ENCODE measurements at regions not wholly inside any gene's neighbourhood (a gene's known extent, or its start where the extent isn't known, plus 50 kb on each side); places are given as distances from the start of the nearest gene placed in this dataset.

DNA sequence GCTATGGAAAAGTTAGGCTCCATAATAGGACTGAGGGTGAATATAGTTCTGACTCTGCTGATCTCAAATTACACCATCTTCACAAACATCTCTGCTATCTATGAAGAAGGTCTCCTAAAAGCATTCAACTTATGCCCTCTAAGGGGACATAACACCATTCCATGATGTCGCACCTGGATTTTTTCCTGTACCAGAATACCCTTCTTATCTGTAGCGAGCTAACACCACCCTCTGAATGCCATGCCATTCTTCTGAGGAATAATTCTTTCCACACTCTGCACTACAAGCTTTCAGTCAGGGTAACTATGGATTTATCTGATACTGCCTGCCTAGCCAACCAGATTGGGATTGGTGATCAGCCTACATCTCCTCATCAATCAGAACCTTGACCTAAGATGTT lies 203.8 kb downstream of the PTPRC start:
- no TSS peak for BruUV-seq (replicated peaks)
- no peak for DNase-seq (ENCODE audit: low read depth, low spot score)
- CTCF ChIA-PET = interaction anchor here (0.6 to 1.6 kb wide), 2 partner anchors 270 to 374 kb away, joined by 3 to 4 read pairs; no protein-coding TSS in a partner anchor
- no peak overlapping the region for H3K27ac ChIP-seq (ENCODE audit: control insufficient read depth, insufficient read depth)
- no peaks in the 10 kb centered on the region for H3K9me3 ChIP-seq (replicated peaks; ENCODE audit: control insufficient read depth, insufficient read depth, low read length)
- TF ChIP-seq CBFB (IDR thresholded peaks at IDR 0.05; ENCODE audit: low read depth) (no peak), ZNF384 (IDR thresholded peaks at IDR 0.05; ENCODE audit: borderline replicate concordance, low read depth, low read length) (no peak), NR2C1 (IDR thresholded peaks at IDR 0.05) (no peak), MXI1 (IDR thresholded peaks at IDR 0.05; ENCODE audit: low read depth, low read length) (no peak), FOS (IDR thresholded peaks at IDR 0.05; ENCODE audit: borderline replicate concordance, extremely low read depth, insufficient read length) (no peak), YBX1 (IDR thresholded peaks at IDR 0.05) (no peak), NR2C2 (IDR thresholded peaks at IDR 0.05; ENCODE audit: borderline replicate concordance, control insufficient read depth, insufficient read length, low read depth) (no peak), WRNIP1 (IDR thresholded peaks at IDR 0.05; ENCODE audit: borderline replicate concordance, low read depth, low read length) (no peak), NFYB (IDR thresholded peaks at IDR 0.05; ENCODE audit: insufficient read depth, low read depth, low read length) (no peak), MTA2 (IDR thresholded peaks at IDR 0.05; ENCODE audit: low read depth) (no peak), TBL1XR1 (IDR thresholded peaks at IDR 0.05; ENCODE audit: low read depth, low read length) (no peak), STAT1 (conservative IDR thresholded peaks at IDR 0.05) (no peak)
- TF ChIP-seq, protein P1, sequence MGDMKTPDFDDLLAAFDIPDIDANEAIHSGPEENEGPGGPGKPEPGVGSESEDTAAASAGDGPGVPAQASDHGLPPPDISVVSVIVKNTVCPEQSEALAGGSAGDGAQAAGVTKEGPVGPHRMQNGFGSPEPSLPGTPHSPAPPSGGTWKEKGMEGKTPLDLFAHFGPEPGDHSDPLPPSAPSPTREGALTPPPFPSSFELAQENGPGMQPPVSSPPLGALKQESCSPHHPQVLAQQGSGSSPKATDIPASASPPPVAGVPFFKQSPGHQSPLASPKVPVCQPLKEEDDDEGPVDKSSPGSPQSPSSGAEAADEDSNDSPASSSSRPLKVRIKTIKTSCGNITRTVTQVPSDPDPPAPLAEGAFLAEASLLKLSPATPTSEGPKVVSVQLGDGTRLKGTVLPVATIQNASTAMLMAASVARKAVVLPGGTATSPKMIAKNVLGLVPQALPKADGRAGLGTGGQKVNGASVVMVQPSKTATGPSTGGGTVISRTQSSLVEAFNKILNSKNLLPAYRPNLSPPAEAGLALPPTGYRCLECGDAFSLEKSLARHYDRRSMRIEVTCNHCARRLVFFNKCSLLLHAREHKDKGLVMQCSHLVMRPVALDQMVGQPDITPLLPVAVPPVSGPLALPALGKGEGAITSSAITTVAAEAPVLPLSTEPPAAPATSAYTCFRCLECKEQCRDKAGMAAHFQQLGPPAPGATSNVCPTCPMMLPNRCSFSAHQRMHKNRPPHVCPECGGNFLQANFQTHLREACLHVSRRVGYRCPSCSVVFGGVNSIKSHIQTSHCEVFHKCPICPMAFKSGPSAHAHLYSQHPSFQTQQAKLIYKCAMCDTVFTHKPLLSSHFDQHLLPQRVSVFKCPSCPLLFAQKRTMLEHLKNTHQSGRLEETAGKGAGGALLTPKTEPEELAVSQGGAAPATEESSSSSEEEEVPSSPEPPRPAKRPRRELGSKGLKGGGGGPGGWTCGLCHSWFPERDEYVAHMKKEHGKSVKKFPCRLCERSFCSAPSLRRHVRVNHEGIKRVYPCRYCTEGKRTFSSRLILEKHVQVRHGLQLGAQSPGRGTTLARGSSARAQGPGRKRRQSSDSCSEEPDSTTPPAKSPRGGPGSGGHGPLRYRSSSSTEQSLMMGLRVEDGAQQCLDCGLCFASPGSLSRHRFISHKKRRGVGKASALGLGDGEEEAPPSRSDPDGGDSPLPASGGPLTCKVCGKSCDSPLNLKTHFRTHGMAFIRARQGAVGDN (IDR thresholded peaks at IDR 0.05) = no peak
- in situ Hi-C loops (cut with MboI) = no loop called here
- H3K27me3 ChIP-seq (replicated peaks in 1 of 2; ENCODE audit: control insufficient read depth in 2 of 2, insufficient read depth in 2 of 2, low read length in 1 of 2) = no peaks in the 10 kb centered on the region
- H3K4me3 ChIP-seq = no peak overlapping the region
- no peaks in the 10 kb centered on the region for H3K4me1 ChIP-seq (ENCODE audit: control insufficient read depth, insufficient read depth, low read length)
- H4K20me1 ChIP-seq (ENCODE audit: control insufficient read depth, insufficient read depth) = no peaks in the 10 kb centered on the region
- no peak overlapping the region for H3K4me2 ChIP-seq (ENCODE audit: control insufficient read depth, insufficient read depth)
- intact Hi-C loops (cut with micrococcal nuclease; ENCODE audit: unreplicated experiment) = no loop called here
- SMC1A ChIA-PET (ENCODE audit: uncharacterized antibody, unreplicated experiment) = interaction anchor here (1.0 to 2.0 kb wide), 7 partner anchors 8 to 270 kb away, joined by 3 to 9 read pairs (median 5); no protein-coding TSS in a partner anchor
- no peaks in the 10 kb centered on the region for H3K36me3 ChIP-seq (ENCODE audit: control insufficient read depth in 2 of 2, insufficient read depth in 2 of 2, low read length in 1 of 2)
- FAIRE-seq = no peak
- no peak overlapping the region for H2AFZ ChIP-seq (ENCODE audit: control insufficient read depth, low read depth, low read length)
- H3K9ac ChIP-seq (ENCODE audit: control insufficient read depth, insufficient read depth, low read length) = no peak overlapping the region
- RAD21 ChIA-PET (ENCODE audit: unreplicated experiment) = no interaction called here
- H3K79me2 ChIP-seq (ENCODE audit: control insufficient read depth, insufficient read depth, low read length) = no peaks in the 10 kb centered on the region
- POLR2A ChIA-PET = interaction anchor here (0.5 to 0.6 kb wide), 2 partner anchors 11 to 52 kb away, joined by 3 read pairs; no protein-coding TSS in a partner anchor
- ATAC-seq = no peak
- WGBS (ENCODE audit: insufficient coverage, insufficient replicate concordance, low lambda C conversion rate, missing lambda C conversion rate) = 53% methylated on average over 2 of the region's 2 CpGs
